ENCODE measurements at regions not wholly inside any gene's neighbourhood (a gene's known extent, or its start where the extent isn't known, plus 50 kb on each side); places are given as distances from the start of the nearest gene placed in this dataset.

DNA sequence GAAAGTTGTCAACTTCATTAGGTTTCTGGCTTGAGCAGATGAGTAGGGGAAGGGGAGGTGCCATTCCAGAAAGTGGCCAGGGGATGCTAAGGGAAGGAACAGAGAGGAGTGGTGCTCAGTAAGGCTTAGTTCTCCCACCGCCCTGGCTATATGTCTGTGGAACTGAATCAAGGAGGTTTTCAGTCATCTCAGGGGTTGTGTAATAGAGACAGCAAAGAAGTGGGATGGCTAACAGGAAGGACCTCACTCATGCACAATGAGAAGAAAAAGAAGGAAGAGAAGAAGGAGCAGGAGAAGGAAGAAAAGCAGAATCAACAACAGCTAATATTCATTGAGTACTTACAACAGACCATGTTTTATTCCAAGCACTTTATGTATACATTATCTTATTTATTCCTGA is 368.7 kb downstream of the MID1IP1 start:
- TF ChIP-seq YY1 (IDR thresholded peaks at IDR 0.05) (no peak), NR2F2 (IDR thresholded peaks at IDR 0.05) (no peak), RAD21 (IDR thresholded peaks at IDR 0.05) (no peak), ZBTB33 (IDR thresholded peaks at IDR 0.05) (no peak), HNF4A (conservative IDR thresholded peaks at IDR 0.05) (no peak), JUND (IDR thresholded peaks at IDR 0.05) (no peak), FOXA2 (IDR thresholded peaks at IDR 0.05) (no peak), HNF4G (IDR thresholded peaks at IDR 0.05) (no peak), MAX (IDR thresholded peaks at IDR 0.05) (no peak), SP1 (IDR thresholded peaks at IDR 0.05) (no peak), EGR1 (IDR thresholded peaks at IDR 0.05; ENCODE audit: low read depth in 2 of 2) (no peak), RXRA (IDR thresholded peaks at IDR 0.05) (no peak), TAF1 (conservative IDR thresholded peaks at IDR 0.05) (no peak), FOXA1 (IDR thresholded peaks at IDR 0.05) (no peak)
- TF ChIP-seq, protein P1, sequence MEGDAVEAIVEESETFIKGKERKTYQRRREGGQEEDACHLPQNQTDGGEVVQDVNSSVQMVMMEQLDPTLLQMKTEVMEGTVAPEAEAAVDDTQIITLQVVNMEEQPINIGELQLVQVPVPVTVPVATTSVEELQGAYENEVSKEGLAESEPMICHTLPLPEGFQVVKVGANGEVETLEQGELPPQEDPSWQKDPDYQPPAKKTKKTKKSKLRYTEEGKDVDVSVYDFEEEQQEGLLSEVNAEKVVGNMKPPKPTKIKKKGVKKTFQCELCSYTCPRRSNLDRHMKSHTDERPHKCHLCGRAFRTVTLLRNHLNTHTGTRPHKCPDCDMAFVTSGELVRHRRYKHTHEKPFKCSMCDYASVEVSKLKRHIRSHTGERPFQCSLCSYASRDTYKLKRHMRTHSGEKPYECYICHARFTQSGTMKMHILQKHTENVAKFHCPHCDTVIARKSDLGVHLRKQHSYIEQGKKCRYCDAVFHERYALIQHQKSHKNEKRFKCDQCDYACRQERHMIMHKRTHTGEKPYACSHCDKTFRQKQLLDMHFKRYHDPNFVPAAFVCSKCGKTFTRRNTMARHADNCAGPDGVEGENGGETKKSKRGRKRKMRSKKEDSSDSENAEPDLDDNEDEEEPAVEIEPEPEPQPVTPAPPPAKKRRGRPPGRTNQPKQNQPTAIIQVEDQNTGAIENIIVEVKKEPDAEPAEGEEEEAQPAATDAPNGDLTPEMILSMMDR (IDR thresholded peaks at IDR 0.05; ENCODE audit: low read depth, low read length, missing input control), result no peak
- TF ChIP-seq, protein P2, sequence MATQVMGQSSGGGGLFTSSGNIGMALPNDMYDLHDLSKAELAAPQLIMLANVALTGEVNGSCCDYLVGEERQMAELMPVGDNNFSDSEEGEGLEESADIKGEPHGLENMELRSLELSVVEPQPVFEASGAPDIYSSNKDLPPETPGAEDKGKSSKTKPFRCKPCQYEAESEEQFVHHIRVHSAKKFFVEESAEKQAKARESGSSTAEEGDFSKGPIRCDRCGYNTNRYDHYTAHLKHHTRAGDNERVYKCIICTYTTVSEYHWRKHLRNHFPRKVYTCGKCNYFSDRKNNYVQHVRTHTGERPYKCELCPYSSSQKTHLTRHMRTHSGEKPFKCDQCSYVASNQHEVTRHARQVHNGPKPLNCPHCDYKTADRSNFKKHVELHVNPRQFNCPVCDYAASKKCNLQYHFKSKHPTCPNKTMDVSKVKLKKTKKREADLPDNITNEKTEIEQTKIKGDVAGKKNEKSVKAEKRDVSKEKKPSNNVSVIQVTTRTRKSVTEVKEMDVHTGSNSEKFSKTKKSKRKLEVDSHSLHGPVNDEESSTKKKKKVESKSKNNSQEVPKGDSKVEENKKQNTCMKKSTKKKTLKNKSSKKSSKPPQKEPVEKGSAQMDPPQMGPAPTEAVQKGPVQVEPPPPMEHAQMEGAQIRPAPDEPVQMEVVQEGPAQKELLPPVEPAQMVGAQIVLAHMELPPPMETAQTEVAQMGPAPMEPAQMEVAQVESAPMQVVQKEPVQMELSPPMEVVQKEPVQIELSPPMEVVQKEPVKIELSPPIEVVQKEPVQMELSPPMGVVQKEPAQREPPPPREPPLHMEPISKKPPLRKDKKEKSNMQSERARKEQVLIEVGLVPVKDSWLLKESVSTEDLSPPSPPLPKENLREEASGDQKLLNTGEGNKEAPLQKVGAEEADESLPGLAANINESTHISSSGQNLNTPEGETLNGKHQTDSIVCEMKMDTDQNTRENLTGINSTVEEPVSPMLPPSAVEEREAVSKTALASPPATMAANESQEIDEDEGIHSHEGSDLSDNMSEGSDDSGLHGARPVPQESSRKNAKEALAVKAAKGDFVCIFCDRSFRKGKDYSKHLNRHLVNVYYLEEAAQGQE (IDR thresholded peaks at IDR 0.05), result no peak
- DNase-seq (ENCODE audit: low spot score), result no peak
- H3K27me3 ChIP-seq (ENCODE audit: control insufficient read depth in 4 of 4, insufficient read depth in 4 of 4, low read length in 3 of 4), result peaks cover 0 to 3% (median 0%) of the 10 kb centered on the region in 4 donors
- H3K9ac ChIP-seq (ENCODE audit: low read depth in 1 of 2, low read length in 2 of 2), result no peak overlapping the region
- peaks cover 0 to 3% (median 0%) of the 10 kb centered on the region in 4 donors for H3K4me1 ChIP-seq (ENCODE audit: control insufficient read depth in 4 of 4, insufficient read depth in 4 of 4, low read length in 3 of 4)
- no peaks in the 10 kb centered on the region for H3K36me3 ChIP-seq (ENCODE audit: control insufficient read depth in 4 of 4, insufficient read depth in 3 of 4, low read depth in 1 of 4, low read length in 3 of 4)
- no peak overlapping the region for H3K4me3 ChIP-seq (ENCODE audit: low read depth in 1 of 3, low read length in 3 of 3)
- WGBS, result 96% methylated on average over 1 of the region's 1 CpG
- no peaks in the 10 kb centered on the region for H3K9me3 ChIP-seq (ENCODE audit: control insufficient read depth in 4 of 4, low read length in 3 of 4)
- H3K27ac ChIP-seq (ENCODE audit: low read depth in 1 of 2, low read length in 2 of 2), result no peak overlapping the region

DNA sequence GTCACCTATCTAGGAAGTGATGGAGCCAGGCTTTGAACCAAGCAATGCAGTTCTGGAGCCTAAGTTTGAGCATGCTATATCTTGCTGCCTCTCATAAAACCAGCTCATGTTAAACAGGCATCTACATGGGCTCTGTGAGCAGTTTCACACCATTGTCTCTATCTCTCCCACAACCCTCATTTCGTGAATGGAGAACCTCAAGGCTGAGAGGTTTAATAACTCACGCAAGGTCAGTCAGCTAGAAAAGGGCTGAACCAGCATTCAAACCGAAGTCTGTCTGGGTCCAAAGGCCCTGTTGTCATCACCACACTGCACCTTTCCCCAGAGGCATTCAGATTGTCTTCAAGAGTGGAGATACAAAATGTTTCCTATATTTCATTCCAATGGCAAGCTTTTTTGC is 369.2 kb downstream of the MID1IP1 start:
- peaks cover 0 to 4% (median 2%) of the 10 kb centered on the region in 4 donors for H3K4me1 ChIP-seq (ENCODE audit: control insufficient read depth in 4 of 4, insufficient read depth in 4 of 4, low read length in 3 of 4)
- H3K27me3 ChIP-seq (ENCODE audit: control insufficient read depth in 4 of 4, insufficient read depth in 4 of 4, low read length in 3 of 4), result no peaks in the 10 kb centered on the region
- H3K27ac ChIP-seq (ENCODE audit: low read depth in 1 of 2, low read length in 2 of 2), result no peak overlapping the region
- TF ChIP-seq, protein P1 (IDR thresholded peaks at IDR 0.05; ENCODE audit: low read depth, low read length, missing input control), result no peak
- TF ChIP-seq TAF1 (conservative IDR thresholded peaks at IDR 0.05) (no peak), JUND (IDR thresholded peaks at IDR 0.05) (no peak), MAX (IDR thresholded peaks at IDR 0.05) (no peak), FOXA1 (IDR thresholded peaks at IDR 0.05) (no peak)
- TF ChIP-seq, protein P2 (IDR thresholded peaks at IDR 0.05), result no peak
- H3K9me3 ChIP-seq (ENCODE audit: control insufficient read depth in 4 of 4, low read length in 3 of 4), result no peaks in the 10 kb centered on the region
- H3K36me3 ChIP-seq (ENCODE audit: control insufficient read depth in 4 of 4, insufficient read depth in 3 of 4, low read depth in 1 of 4, low read length in 3 of 4), result no peaks in the 10 kb centered on the region
- 84% methylated on average over 3 of the region's 3 CpGs for WGBS
- no peak overlapping the region for H3K4me3 ChIP-seq (ENCODE audit: low read depth in 1 of 3, low read length in 3 of 3)
- no peak overlapping the region for H3K9ac ChIP-seq (ENCODE audit: low read depth in 1 of 2, low read length in 2 of 2)
- DNase-seq (ENCODE audit: low spot score), result no peak
